ENCODE measurements at regions not wholly inside any gene's neighbourhood (a gene's known extent, or its start where the extent isn't known, plus 50 kb on each side); places are given as distances from the start of the nearest gene placed in this dataset.

- H3K4me2 ChIP-seq (ENCODE audit: low read length), result no peak overlapping the region
- H3K4me3 ChIP-seq (ENCODE audit: insufficient read depth, low read depth, low read length), result no peak overlapping the region
- Mint-ChIP-seq H3K4me1 (ENCODE audit: low read depth, unreplicated experiment) (no peaks in the 10 kb centered on the region), H3K36me3 (ENCODE audit: low read depth, unreplicated experiment) (no peaks in the 10 kb centered on the region), H3K27me3 (ENCODE audit: low read depth, unreplicated experiment) (no peaks in the 10 kb centered on the region), H3K27ac (ENCODE audit: unreplicated experiment) (no peak overlapping the region), H3K4me3 (ENCODE audit: unreplicated experiment) (no peak overlapping the region), H3K9me3 (ENCODE audit: unreplicated experiment) (no peaks in the 10 kb centered on the region)
- DNase-seq (ENCODE audit: low read depth) (no peak), FAIRE-seq (peak; percentile 69)
- H3K79me2 ChIP-seq (ENCODE audit: insufficient read depth, low read length), result no peaks in the 10 kb centered on the region
- no peak overlapping the region for H2AFZ ChIP-seq (ENCODE audit: low read depth, low read length)
- H3K27me3 ChIP-seq (ENCODE audit: insufficient read depth, low read length), result no peaks in the 10 kb centered on the region
- no peak overlapping the region for H3K27ac ChIP-seq (ENCODE audit: low read depth, low read length)
- no peaks in the 10 kb centered on the region for H4K20me1 ChIP-seq (ENCODE audit: insufficient read depth, low read length)
- TF ChIP-seq, protein P1, sequence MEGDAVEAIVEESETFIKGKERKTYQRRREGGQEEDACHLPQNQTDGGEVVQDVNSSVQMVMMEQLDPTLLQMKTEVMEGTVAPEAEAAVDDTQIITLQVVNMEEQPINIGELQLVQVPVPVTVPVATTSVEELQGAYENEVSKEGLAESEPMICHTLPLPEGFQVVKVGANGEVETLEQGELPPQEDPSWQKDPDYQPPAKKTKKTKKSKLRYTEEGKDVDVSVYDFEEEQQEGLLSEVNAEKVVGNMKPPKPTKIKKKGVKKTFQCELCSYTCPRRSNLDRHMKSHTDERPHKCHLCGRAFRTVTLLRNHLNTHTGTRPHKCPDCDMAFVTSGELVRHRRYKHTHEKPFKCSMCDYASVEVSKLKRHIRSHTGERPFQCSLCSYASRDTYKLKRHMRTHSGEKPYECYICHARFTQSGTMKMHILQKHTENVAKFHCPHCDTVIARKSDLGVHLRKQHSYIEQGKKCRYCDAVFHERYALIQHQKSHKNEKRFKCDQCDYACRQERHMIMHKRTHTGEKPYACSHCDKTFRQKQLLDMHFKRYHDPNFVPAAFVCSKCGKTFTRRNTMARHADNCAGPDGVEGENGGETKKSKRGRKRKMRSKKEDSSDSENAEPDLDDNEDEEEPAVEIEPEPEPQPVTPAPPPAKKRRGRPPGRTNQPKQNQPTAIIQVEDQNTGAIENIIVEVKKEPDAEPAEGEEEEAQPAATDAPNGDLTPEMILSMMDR (IDR thresholded peaks at IDR 0.05; ENCODE audit: insufficient read depth, low read depth, low read length), result no peak
- no peak for TF ChIP-seq EZH2 (IDR thresholded peaks at IDR 0.05; ENCODE audit: insufficient read depth, low read length)
- H3K36me3 ChIP-seq (ENCODE audit: insufficient read depth, low read length), result no peaks in the 10 kb centered on the region
- no peaks in the 10 kb centered on the region for H3K4me1 ChIP-seq (ENCODE audit: insufficient read depth, low read length)
- H3K9me3 ChIP-seq (ENCODE audit: insufficient read depth, low read depth, low read length), result no peaks in the 10 kb centered on the region
- H3K9ac ChIP-seq (ENCODE audit: low read length), result no peak overlapping the region
These were observed 51.8 kb upstream of the MAGEC2 start for GRCh38 chrX:142256935-142257334.

All from astrocyte (in vitro differentiated cells and primary cell).